GM19372 (cell line): ENCODE measurements at regions not wholly inside any gene's neighbourhood (a gene's known extent, or its start where the extent isn't known, plus 50 kb on each side); places are given as distances from the start of the nearest gene placed in this dataset.
"Not testable (repeated sequence)": the region's sequence is repeated elsewhere in the genome, so short reads cannot be mapped to it uniquely, and the experiment has no call there.

ENCODE experiments used
- ATAC-seq: cut with Tn5 transposase; IDR thresholded peaks from one replicate; pipeline ENCODE4 v1.9.1; 2021; ENCODE audit warnings: mild to moderate bottlenecking, low read depth, moderate library complexity; ENCODE audit not compliant: unreplicated experiment

- no peak for ATAC-seq
Measured at GRCh38 chrX:46178763-46179162, 366.5 kb downstream of the ZNF674 start.

- no peak for ATAC-seq
Measured at GRCh38 chrX:46173159-46173558, 372.1 kb downstream of the ZNF674 start.

- not testable (repeated sequence) for ATAC-seq
Measured at GRCh38 chrX:46171457-46171856, 373.8 kb downstream of the ZNF674 start.

GRCh38 chrX:46169808-46170207 is 375.4 kb downstream of the ZNF674 start:
- no peak for ATAC-seq

- ATAC-seq: no peak
Measured at GRCh38 chrX:46168254-46168653, 377.0 kb downstream of the ZNF674 start.

GRCh38 chrX:46165866-46166265 is 379.4 kb downstream of the ZNF674 start:
- no peak for ATAC-seq

- ATAC-seq: no peak
Measured at GRCh38 chrX:46165411-46165810, 379.8 kb downstream of the ZNF674 start.

GRCh38 chrX:46152756-46153155 is 392.5 kb downstream of the ZNF674 start:
- ATAC-seq: no peak

- not testable (repeated sequence) for ATAC-seq
Measured at GRCh38 chrX:46151332-46151731, 393.9 kb downstream of the ZNF674 start.

GRCh38 chrX:46144566-46144965 is 400.7 kb downstream of the ZNF674 start:
- ATAC-seq: no peak

- ATAC-seq: no peak
Measured at GRCh38 chrX:46140272-46140671, 404.9 kb downstream of the ZNF674 start.

- no peak for ATAC-seq
Measured at GRCh38 chrX:46130247-46130646, 415.0 kb downstream of the ZNF674 start.

GRCh38 chrX:46125111-46125510 is 420.1 kb downstream of the ZNF674 start:
- ATAC-seq: no peak

- no peak for ATAC-seq
Measured at GRCh38 chrX:46117234-46117633, 428.0 kb downstream of the ZNF674 start.

- not testable (repeated sequence) for ATAC-seq
Measured at GRCh38 chrX:46087310-46087709, 457.9 kb downstream of the ZNF674 start.

- not testable (repeated sequence) for ATAC-seq
Measured at GRCh38 chrX:46080121-46080520, 465.1 kb downstream of the ZNF674 start.

GRCh38 chrX:46072791-46073190 is 472.4 kb downstream of the ZNF674 start:
- ATAC-seq: no peak

GRCh38 chrX:46072372-46072771 is 472.8 kb downstream of the ZNF674 start:
- no peak for ATAC-seq

GRCh38 chrX:46070421-46070820 is 474.8 kb downstream of the ZNF674 start:
- ATAC-seq: no peak

GRCh38 chrX:46059316-46059715 is 485.9 kb downstream of the ZNF674 start:
- no peak for ATAC-seq

GRCh38 chrX:46044486-46044885 is 500.7 kb downstream of the ZNF674 start:
- no peak for ATAC-seq

GRCh38 chrX:46040001-46040400 is 505.2 kb downstream of the ZNF674 start:
- ATAC-seq: no peak

GRCh38 chrX:46039526-46039925 is 505.7 kb downstream of the ZNF674 start:
- ATAC-seq: no peak
